WTC11 (cell line): ENCODE measurements at regions not wholly inside any gene's neighbourhood (a gene's known extent, or its start where the extent isn't known, plus 50 kb on each side); places are given as distances from the start of the nearest gene placed in this dataset.

Experiments used
- CBFB ChIP-seq: sonication (generic); formaldehyde crosslinking; IDR thresholded peaks from 2 replicates; pipeline ENCODE4 v1.8.1; 2022; ENCODE audit warnings: mild to moderate bottlenecking, low read depth, missing genetic modification reagents
- NFYB ChIP-seq: sonication (generic); formaldehyde crosslinking; conservative IDR thresholded peaks from 2 replicates; pipeline ENCODE4 v1.8.0; 2022; ENCODE audit warnings: low read depth, missing genetic modification reagents
- NR3C1 ChIP-seq: sonication (generic); formaldehyde crosslinking; conservative IDR thresholded peaks from 2 replicates; pipeline ENCODE4 v1.8.1; 2023; ENCODE audit warnings: low read depth, mild to moderate bottlenecking, missing genetic modification reagents
- TF ChIP-seq, protein P1 (sequence below): fragments of 200-600 bp; IDR thresholded peaks from 2 replicates; pipeline ENCODE4 v1.8.0; 2022; ENCODE audit warnings: antibody characterized with exemption
- TF ChIP-seq, protein P2 (sequence below): sonication (generic); formaldehyde crosslinking; IDR thresholded peaks from 2 replicates; pipeline ENCODE4 v1.8.0; 2022; ENCODE audit warnings: mild to moderate bottlenecking, missing genetic modification reagents
- TF ChIP-seq, protein P3 (sequence below): sonication (generic); formaldehyde crosslinking; IDR thresholded peaks from 2 replicates; pipeline ENCODE4 v1.8.1; 2023; ENCODE audit warnings: mild to moderate bottlenecking, missing genetic modification reagents, borderline replicate concordance

DNA sequence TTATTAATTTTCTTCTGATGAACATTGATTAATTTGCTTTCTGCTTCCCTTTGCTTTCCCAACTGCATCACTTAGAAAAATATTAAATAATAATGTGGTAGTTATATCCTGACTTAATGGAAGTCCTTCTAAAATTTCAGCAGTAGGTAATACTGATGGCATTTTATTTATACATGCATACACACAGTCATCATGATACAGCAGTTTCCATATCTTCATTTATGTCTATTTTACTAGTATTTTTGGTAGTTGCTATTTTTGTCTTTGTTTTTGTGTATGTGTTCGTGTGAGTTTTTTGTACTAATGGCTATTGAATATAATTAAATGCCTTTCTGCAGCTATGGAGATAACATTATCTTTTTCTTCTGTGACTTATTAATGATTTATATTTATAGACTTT is 484.7 kb upstream of the CNTN5 start:
- TF ChIP-seq, protein P1, sequence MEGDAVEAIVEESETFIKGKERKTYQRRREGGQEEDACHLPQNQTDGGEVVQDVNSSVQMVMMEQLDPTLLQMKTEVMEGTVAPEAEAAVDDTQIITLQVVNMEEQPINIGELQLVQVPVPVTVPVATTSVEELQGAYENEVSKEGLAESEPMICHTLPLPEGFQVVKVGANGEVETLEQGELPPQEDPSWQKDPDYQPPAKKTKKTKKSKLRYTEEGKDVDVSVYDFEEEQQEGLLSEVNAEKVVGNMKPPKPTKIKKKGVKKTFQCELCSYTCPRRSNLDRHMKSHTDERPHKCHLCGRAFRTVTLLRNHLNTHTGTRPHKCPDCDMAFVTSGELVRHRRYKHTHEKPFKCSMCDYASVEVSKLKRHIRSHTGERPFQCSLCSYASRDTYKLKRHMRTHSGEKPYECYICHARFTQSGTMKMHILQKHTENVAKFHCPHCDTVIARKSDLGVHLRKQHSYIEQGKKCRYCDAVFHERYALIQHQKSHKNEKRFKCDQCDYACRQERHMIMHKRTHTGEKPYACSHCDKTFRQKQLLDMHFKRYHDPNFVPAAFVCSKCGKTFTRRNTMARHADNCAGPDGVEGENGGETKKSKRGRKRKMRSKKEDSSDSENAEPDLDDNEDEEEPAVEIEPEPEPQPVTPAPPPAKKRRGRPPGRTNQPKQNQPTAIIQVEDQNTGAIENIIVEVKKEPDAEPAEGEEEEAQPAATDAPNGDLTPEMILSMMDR, result no peak
- TF ChIP-seq NFYB, result no peak
- no peak for TF ChIP-seq CBFB (CRISPR knock-in tag)
- TF ChIP-seq, protein P2, sequence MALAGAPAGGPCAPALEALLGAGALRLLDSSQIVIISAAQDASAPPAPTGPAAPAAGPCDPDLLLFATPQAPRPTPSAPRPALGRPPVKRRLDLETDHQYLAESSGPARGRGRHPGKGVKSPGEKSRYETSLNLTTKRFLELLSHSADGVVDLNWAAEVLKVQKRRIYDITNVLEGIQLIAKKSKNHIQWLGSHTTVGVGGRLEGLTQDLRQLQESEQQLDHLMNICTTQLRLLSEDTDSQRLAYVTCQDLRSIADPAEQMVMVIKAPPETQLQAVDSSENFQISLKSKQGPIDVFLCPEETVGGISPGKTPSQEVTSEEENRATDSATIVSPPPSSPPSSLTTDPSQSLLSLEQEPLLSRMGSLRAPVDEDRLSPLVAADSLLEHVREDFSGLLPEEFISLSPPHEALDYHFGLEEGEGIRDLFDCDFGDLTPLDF, result no peak
- TF ChIP-seq, protein P3, sequence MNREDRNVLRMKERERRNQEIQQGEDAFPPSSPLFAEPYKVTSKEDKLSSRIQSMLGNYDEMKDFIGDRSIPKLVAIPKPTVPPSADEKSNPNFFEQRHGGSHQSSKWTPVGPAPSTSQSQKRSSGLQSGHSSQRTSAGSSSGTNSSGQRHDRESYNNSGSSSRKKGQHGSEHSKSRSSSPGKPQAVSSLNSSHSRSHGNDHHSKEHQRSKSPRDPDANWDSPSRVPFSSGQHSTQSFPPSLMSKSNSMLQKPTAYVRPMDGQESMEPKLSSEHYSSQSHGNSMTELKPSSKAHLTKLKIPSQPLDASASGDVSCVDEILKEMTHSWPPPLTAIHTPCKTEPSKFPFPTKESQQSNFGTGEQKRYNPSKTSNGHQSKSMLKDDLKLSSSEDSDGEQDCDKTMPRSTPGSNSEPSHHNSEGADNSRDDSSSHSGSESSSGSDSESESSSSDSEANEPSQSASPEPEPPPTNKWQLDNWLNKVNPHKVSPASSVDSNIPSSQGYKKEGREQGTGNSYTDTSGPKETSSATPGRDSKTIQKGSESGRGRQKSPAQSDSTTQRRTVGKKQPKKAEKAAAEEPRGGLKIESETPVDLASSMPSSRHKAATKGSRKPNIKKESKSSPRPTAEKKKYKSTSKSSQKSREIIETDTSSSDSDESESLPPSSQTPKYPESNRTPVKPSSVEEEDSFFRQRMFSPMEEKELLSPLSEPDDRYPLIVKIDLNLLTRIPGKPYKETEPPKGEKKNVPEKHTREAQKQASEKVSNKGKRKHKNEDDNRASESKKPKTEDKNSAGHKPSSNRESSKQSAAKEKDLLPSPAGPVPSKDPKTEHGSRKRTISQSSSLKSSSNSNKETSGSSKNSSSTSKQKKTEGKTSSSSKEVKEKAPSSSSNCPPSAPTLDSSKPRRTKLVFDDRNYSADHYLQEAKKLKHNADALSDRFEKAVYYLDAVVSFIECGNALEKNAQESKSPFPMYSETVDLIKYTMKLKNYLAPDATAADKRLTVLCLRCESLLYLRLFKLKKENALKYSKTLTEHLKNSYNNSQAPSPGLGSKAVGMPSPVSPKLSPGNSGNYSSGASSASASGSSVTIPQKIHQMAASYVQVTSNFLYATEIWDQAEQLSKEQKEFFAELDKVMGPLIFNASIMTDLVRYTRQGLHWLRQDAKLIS, result no peak
- no peak for TF ChIP-seq NR3C1
